Glomerular endothelial cell (primary cell): ENCODE measurements at regions not wholly inside any gene's neighbourhood (a gene's known extent, or its start where the extent isn't known, plus 50 kb on each side); places are given as distances from the start of the nearest gene placed in this dataset.
"Not testable (repeated sequence)": the region's sequence is repeated elsewhere in the genome, so short reads cannot be mapped to it uniquely, and the experiment has no call there.

ENCODE experiments used
- DNase-seq: peaks from one replicate; pipeline ENCODE4 v3.0.0-alpha.2; 2011; ENCODE audit warnings: low read depth, low spot score; ENCODE audit errors: extremely low read depth

- no peak for DNase-seq
Observed at GRCh38 chr2:133624551-133624950, 56.3 kb upstream of the NCKAP5 start.

GRCh38 chr2:133627741-133628140, 59.5 kb upstream of the NCKAP5 start:
- no peak for DNase-seq

GRCh38 chr2:133633309-133633708, 65.0 kb upstream of the NCKAP5 start:
- no peak for DNase-seq

GRCh38 chr2:133633881-133634409, 65.7 kb upstream of the NCKAP5 start:
- no peak for DNase-seq

- DNase-seq = no peak
Observed at GRCh38 chr2:133635131-133635530, 66.9 kb upstream of the NCKAP5 start.

GRCh38 chr2:133636287-133636686, 68.0 kb upstream of the NCKAP5 start:
- no peak for DNase-seq

- no peak for DNase-seq
Observed at GRCh38 chr2:133640103-133640502, 71.8 kb upstream of the NCKAP5 start.

GRCh38 chr2:133641497-133641896, 73.2 kb upstream of the NCKAP5 start:
- DNase-seq = no peak

- DNase-seq = no peak
Observed at GRCh38 chr2:133641942-133642725, 73.9 kb upstream of the NCKAP5 start.

GRCh38 chr2:133642791-133643191, 74.5 kb upstream of the NCKAP5 start:
- no peak for DNase-seq

GRCh38 chr2:133643863-133644262, 75.6 kb upstream of the NCKAP5 start:
- DNase-seq = no peak

GRCh38 chr2:133644846-133645245, 76.6 kb upstream of the NCKAP5 start:
- DNase-seq = no peak

GRCh38 chr2:133647386-133647785, 79.1 kb upstream of the NCKAP5 start:
- DNase-seq = not testable (repeated sequence)

GRCh38 chr2:133651861-133652260, 83.6 kb upstream of the NCKAP5 start:
- no peak for DNase-seq

GRCh38 chr2:133652398-133652797, 84.1 kb upstream of the NCKAP5 start:
- no peak for DNase-seq

GRCh38 chr2:133653056-133653455, 84.8 kb upstream of the NCKAP5 start:
- no peak for DNase-seq

- DNase-seq = no peak
Observed at GRCh38 chr2:133654949-133655348, 86.7 kb upstream of the NCKAP5 start.

GRCh38 chr2:133655610-133656009, 87.3 kb upstream of the NCKAP5 start:
- DNase-seq = no peak

GRCh38 chr2:133657591-133657990, 89.3 kb upstream of the NCKAP5 start:
- no peak for DNase-seq

- DNase-seq = no peak
Observed at GRCh38 chr2:133658020-133658903, 90.0 kb upstream of the NCKAP5 start.

GRCh38 chr2:133660510-133660909, 92.2 kb upstream of the NCKAP5 start:
- DNase-seq = no peak

GRCh38 chr2:133661392-133661791, 93.1 kb upstream of the NCKAP5 start:
- no peak for DNase-seq
